ENCODE measurements at regions not wholly inside any gene's neighbourhood (a gene's known extent, or its start where the extent isn't known, plus 50 kb on each side); places are given as distances from the start of the nearest gene placed in this dataset.
"Not testable (repeated sequence)": the region's sequence is repeated elsewhere in the genome, so short reads cannot be mapped to it uniquely, and the experiment has no call there.

DNA sequence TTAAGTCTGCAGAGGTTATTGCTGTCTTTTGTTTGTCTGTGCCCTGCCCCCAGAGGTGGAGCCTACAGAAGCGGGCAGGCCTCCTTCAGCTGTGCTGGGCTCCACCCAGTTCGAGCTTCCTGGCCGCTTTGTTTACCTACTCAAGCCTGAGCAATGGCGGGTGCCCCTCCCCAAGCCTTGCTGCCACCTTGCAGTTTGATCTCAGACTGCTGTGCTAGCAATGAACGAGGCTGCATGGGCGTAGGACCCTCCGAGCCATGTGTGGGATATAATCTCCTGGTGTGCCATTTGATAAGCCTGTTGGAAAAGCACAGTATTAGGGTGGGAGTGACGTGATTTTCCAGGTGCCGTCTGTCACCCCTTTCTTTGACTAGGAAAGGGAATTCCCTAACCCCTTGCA lies 720.6 kb downstream of the PCDH17 start:
- not testable (repeated sequence) for TF ChIP-seq CREB1 (IDR thresholded peaks at IDR 0.05; ENCODE audit: low read depth); RFX5 (IDR thresholded peaks at IDR 0.05; ENCODE audit: low read depth, low read length); MEF2B (IDR thresholded peaks at IDR 0.05; ENCODE audit: partially characterized antibody, poor library complexity, severe bottlenecking); MYC (IDR thresholded peaks at IDR 0.05; ENCODE audit: insufficient read depth, insufficient read length, insufficient replicate concordance, low read length, severe bottlenecking); CBX5 (IDR thresholded peaks at IDR 0.05; ENCODE audit: low read depth); KAT2A (conservative IDR thresholded peaks at IDR 0.05; ENCODE audit: control insufficient read depth, low read depth, low read length); EZH2 (IDR thresholded peaks at IDR 0.05; ENCODE audit: borderline replicate concordance, control insufficient read depth, low read depth, low read length); TARDBP (IDR thresholded peaks at IDR 0.05; ENCODE audit: borderline replicate concordance); TAF1 (IDR thresholded peaks at IDR 0.05; ENCODE audit: borderline replicate concordance, low read depth, low read length)
- TF ChIP-seq, protein P1, sequence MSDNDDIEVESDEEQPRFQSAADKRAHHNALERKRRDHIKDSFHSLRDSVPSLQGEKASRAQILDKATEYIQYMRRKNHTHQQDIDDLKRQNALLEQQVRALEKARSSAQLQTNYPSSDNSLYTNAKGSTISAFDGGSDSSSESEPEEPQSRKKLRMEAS (IDR thresholded peaks at IDR 0.05; ENCODE audit: low read depth, low read length) = not testable (repeated sequence)
- TF ChIP-seq, protein P2, sequence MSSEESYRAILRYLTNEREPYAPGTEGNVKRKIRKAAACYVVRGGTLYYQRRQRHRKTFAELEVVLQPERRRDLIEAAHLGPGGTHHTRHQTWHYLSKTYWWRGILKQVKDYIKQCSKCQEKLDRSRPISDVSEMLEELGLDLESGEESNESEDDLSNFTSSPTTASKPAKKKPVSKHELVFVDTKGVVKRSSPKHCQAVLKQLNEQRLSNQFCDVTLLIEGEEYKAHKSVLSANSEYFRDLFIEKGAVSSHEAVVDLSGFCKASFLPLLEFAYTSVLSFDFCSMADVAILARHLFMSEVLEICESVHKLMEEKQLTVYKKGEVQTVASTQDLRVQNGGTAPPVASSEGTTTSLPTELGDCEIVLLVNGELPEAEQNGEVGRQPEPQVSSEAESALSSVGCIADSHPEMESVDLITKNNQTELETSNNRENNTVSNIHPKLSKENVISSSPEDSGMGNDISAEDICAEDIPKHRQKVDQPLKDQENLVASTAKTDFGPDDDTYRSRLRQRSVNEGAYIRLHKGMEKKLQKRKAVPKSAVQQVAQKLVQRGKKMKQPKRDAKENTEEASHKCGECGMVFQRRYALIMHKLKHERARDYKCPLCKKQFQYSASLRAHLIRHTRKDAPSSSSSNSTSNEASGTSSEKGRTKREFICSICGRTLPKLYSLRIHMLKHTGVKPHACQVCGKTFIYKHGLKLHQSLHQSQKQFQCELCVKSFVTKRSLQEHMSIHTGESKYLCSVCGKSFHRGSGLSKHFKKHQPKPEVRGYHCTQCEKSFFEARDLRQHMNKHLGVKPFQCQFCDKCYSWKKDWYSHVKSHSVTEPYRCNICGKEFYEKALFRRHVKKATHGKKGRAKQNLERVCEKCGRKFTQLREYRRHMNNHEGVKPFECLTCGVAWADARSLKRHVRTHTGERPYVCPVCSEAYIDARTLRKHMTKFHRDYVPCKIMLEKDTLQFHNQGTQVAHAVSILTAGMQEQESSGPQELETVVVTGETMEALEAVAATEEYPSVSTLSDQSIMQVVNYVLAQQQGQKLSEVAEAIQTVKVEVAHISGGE (CRISPR knock-in tag; IDR thresholded peaks at IDR 0.05) = not testable (repeated sequence)
- TF ChIP-seq, protein P3, sequence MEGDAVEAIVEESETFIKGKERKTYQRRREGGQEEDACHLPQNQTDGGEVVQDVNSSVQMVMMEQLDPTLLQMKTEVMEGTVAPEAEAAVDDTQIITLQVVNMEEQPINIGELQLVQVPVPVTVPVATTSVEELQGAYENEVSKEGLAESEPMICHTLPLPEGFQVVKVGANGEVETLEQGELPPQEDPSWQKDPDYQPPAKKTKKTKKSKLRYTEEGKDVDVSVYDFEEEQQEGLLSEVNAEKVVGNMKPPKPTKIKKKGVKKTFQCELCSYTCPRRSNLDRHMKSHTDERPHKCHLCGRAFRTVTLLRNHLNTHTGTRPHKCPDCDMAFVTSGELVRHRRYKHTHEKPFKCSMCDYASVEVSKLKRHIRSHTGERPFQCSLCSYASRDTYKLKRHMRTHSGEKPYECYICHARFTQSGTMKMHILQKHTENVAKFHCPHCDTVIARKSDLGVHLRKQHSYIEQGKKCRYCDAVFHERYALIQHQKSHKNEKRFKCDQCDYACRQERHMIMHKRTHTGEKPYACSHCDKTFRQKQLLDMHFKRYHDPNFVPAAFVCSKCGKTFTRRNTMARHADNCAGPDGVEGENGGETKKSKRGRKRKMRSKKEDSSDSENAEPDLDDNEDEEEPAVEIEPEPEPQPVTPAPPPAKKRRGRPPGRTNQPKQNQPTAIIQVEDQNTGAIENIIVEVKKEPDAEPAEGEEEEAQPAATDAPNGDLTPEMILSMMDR (IDR thresholded peaks at IDR 0.05 in 2 of 3, conservative IDR thresholded peaks at IDR 0.05 in 1 of 3; ENCODE audit: control insufficient read depth in 2 of 3, extremely low read depth in 1 of 3, insufficient read depth in 1 of 3, low read depth in 3 of 3, low read length in 3 of 3) = not testable (repeated sequence)
- TF ChIP-seq, protein P4, sequence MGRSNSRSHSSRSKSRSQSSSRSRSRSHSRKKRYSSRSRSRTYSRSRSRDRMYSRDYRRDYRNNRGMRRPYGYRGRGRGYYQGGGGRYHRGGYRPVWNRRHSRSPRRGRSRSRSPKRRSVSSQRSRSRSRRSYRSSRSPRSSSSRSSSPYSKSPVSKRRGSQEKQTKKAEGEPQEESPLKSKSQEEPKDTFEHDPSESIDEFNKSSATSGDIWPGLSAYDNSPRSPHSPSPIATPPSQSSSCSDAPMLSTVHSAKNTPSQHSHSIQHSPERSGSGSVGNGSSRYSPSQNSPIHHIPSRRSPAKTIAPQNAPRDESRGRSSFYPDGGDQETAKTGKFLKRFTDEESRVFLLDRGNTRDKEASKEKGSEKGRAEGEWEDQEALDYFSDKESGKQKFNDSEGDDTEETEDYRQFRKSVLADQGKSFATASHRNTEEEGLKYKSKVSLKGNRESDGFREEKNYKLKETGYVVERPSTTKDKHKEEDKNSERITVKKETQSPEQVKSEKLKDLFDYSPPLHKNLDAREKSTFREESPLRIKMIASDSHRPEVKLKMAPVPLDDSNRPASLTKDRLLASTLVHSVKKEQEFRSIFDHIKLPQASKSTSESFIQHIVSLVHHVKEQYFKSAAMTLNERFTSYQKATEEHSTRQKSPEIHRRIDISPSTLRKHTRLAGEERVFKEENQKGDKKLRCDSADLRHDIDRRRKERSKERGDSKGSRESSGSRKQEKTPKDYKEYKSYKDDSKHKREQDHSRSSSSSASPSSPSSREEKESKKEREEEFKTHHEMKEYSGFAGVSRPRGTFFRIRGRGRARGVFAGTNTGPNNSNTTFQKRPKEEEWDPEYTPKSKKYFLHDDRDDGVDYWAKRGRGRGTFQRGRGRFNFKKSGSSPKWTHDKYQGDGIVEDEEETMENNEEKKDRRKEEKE (IDR thresholded peaks at IDR 0.05) = not testable (repeated sequence)
- TF ChIP-seq, protein P5, sequence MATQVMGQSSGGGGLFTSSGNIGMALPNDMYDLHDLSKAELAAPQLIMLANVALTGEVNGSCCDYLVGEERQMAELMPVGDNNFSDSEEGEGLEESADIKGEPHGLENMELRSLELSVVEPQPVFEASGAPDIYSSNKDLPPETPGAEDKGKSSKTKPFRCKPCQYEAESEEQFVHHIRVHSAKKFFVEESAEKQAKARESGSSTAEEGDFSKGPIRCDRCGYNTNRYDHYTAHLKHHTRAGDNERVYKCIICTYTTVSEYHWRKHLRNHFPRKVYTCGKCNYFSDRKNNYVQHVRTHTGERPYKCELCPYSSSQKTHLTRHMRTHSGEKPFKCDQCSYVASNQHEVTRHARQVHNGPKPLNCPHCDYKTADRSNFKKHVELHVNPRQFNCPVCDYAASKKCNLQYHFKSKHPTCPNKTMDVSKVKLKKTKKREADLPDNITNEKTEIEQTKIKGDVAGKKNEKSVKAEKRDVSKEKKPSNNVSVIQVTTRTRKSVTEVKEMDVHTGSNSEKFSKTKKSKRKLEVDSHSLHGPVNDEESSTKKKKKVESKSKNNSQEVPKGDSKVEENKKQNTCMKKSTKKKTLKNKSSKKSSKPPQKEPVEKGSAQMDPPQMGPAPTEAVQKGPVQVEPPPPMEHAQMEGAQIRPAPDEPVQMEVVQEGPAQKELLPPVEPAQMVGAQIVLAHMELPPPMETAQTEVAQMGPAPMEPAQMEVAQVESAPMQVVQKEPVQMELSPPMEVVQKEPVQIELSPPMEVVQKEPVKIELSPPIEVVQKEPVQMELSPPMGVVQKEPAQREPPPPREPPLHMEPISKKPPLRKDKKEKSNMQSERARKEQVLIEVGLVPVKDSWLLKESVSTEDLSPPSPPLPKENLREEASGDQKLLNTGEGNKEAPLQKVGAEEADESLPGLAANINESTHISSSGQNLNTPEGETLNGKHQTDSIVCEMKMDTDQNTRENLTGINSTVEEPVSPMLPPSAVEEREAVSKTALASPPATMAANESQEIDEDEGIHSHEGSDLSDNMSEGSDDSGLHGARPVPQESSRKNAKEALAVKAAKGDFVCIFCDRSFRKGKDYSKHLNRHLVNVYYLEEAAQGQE (IDR thresholded peaks at IDR 0.05; ENCODE audit: low read depth, low read length) = not testable (repeated sequence)
